GM12892 (cell line): ENCODE measurements at regions not wholly inside any gene's neighbourhood (a gene's known extent, or its start where the extent isn't known, plus 50 kb on each side); places are given as distances from the start of the nearest gene placed in this dataset.
"Not testable (repeated sequence)": the region's sequence is repeated elsewhere in the genome, so short reads cannot be mapped to it uniquely, and the experiment has no call there.

Experiments used
- DNase-seq: peaks from one replicate; pipeline ENCODE4 v3.0.0; 2011; ENCODE audit not compliant: insufficient read length
- FAIRE-seq: peaks from 2 replicates; lab custom pipeline; 2011; peaks lifted over from hg19 to GRCh38; lab: Jason Lieb, UNC
- POLR2A ChIP-seq: IDR thresholded peaks from 2 replicates; pipeline ENCODE4 v1.6.1; 2011; ENCODE audit warnings: low read depth, low read length, control low read depth
- POLR2AphosphoS5 ChIP-seq: IDR thresholded peaks from 2 replicates; pipeline ENCODE4 v1.6.1; 2011; ENCODE audit warnings: low read depth, low read length, control low read depth
- TAF1 ChIP-seq: IDR thresholded peaks from 2 replicates; pipeline ENCODE4 v1.6.1; 2011; ENCODE audit warnings: low read depth, mild to moderate bottlenecking, control low read depth, low read length, borderline replicate concordance

DNA sequence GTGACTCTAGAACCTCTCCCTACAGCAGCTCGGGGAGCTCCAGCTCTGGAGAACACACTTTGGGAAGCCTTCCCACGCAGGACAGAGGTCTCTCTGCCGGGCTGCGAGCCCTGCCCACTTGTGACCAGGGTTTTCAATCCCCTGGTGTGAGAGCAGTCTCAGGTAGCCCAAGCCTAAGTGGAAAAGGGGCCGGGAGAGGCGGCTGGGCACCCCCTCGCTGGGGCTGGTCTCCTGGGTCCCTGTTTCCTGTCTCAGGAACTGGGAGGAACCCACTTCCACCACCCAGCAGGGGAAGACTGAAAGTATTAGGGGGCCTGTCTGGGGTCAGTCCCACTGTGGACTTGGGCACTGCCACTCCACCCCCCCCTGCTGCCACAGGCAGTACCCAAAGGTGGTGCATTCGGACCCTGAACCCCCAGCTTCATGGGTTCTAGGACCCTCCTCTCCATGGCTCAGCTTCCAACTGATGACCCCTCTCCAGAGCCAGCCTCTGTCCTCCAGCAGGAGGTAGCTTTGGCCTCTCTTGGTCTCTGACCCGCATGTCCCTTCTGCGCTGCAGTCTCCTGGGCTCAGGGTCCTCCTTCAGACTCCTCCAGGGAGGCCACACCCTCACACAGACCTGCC lies 70.0 kb downstream of the RRM2 start:
- DNase-seq (no peak), FAIRE-seq (no peak)
- no peak for TF ChIP-seq TAF1
- no peak for TF ChIP-seq POLR2AphosphoS5
- no peak for TF ChIP-seq POLR2A

DNA sequence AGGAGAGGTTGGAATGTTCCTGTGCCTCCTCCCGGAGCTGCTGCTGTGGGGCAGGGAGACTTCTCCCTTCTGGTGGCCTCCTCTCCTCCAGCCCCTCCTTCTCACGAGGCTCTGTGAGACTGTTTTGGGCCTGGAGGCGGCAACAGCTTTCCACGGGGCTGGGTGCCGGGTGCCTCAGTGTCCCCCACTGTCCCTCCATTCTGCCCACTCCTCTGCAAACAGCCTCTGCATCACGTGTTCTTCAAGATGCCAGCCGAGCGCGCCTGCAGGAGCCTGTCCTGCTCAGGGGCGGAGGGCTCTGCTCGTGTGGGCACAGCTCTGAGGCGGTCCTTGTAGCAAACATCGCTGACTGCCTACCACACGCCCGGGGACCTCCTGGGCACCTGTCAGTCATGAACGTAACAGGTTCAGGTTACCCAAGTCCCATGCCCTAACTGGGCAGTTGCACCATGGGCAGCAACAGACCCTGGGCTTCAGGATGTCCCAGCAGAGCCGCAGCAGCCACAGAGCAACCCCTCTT lies 70.8 kb downstream of the RRM2 start:
- FAIRE-seq (no peak), DNase-seq (no peak)
- TF ChIP-seq POLR2A (no peak), POLR2AphosphoS5 (no peak)

DNA sequence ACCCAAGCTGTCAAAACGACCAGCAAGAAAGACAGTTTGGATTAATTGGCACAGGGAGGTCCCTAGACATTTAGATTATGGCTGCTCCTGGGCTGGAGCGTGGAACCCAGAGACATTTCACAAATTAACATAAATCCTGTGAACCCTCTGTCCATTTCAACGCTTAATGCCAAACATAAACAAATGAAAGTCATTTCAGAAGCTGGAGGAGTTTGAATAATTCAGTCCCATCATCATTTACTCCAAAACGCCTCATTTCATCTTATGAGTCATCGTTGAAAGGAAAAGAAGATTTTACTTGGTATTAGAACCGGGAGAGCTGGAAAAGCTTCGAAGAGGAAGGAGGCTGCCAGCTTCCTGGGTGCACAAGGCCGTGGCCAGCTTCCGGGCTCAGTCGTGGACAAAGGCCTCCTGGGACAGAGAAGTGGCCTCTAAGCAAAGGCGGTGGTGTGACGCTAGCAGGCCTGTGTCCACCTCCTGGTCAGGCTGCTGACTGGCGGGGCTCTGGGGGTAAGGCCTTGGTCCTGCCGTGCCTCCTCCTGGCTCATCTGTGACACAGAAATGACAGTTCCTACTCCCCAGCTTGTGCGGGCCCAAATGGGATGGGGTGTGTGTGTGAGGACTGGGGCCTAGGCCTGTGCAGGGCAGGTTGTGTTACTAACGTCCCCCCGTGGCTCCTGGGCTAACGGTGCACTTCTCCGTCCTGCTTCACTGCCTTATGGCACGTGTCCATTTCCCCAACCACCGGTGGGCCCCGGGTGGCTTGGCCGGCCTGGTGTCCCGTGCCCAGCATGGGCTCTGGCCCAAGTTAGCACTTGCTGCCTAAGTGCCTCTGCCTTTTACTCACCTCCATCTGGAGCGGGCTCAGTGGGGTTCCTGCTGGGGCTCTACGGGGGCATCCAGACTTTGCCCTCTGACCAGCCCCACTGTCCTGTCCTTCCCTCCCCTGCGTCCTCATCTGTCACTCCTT lies 71.6 kb downstream of the RRM2 start:
- no peak for FAIRE-seq
- TF ChIP-seq POLR2AphosphoS5 (no peak), POLR2A (no peak), TAF1 (no peak)
- DNase-seq: no peak

DNA sequence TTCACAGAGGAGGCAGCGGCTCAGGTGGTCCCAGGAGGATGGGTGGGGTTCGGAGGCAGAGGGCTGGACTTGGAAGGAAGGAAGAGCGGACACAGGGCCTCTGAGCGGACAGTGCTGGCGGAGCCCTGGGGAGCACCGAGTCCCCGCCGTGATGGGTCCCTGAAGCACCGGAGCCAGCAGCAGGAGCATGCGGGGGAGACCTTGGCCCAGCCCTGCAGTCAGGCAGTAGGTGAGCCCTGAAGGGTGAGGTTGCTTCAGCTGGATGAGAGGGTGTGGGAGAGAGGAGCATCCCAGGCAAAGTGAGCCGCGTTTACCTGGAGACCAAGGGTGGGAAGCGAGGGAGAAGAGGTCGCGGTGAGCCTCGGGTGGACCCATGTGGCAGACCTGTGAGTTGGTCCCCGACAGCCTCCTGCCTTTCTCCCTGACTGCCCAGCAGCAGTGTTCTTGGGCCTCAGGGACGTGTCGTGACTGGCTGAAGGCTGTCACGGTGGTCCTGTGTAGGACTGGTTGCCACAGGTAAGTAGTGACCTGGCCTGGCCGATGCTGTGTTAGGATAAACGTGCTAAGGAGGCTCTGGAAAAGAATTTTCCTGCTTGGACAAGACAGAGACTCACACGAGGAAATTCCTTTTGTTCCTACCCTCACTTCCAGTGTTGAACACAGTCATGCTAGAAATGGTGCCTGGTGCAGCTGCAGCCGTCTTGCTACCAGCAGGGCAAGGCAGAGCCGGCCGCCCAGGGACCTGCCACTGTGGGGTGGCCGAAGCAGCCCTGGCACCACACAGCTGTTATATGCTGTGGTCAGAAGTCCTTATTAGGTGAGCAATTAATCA lies 73.0 kb downstream of the RRM2 start:
- DNase-seq: no peak
- TF ChIP-seq TAF1: no peak
- no peak for TF ChIP-seq POLR2AphosphoS5

DNA sequence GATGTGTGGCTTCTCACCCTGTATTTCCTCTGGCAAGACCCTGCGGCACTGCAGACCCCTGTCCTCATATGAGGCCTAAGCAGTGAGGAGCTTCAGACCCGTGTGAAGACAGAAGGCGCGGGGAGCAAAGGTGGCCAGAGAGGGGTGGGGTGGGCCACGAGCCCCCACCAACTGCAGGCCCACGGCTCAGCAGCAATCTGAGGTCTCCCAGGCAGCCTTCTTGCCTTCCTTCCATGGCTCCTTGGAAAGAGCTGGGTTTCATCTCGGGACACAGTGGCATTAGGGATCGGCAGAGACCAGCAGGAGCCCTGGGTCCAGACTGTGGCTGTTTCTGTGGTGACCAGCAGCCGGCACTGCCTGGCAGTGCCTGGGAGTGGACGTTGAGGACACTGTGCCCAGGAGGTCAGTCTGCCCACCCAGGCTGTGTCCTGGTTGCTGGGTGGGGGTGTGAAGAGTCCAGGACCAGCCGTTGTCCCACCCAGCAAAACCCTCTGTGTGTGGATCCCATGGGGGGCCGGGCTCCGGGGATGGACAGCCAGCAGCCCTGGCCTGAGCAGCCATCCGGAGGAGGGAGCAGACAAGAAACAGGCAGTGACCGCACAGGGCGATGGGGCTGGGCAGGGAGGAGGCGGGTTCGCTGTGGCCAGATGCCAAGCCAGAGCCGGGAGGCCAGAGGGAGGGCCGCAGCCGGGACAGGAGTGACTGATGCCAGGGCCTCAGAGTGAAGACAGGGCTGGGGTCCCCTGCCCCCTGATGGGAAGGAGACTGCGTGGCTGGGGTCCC lies 73.8 kb downstream of the RRM2 start:
- FAIRE-seq: no peak
- no peak for TF ChIP-seq POLR2AphosphoS5
- TF ChIP-seq POLR2A: no peak
- TF ChIP-seq TAF1: no peak
- DNase-seq: no peak

More for the DNA sequence above, 73.0 kb downstream of the RRM2 start:
- no peak for FAIRE-seq

DNA sequence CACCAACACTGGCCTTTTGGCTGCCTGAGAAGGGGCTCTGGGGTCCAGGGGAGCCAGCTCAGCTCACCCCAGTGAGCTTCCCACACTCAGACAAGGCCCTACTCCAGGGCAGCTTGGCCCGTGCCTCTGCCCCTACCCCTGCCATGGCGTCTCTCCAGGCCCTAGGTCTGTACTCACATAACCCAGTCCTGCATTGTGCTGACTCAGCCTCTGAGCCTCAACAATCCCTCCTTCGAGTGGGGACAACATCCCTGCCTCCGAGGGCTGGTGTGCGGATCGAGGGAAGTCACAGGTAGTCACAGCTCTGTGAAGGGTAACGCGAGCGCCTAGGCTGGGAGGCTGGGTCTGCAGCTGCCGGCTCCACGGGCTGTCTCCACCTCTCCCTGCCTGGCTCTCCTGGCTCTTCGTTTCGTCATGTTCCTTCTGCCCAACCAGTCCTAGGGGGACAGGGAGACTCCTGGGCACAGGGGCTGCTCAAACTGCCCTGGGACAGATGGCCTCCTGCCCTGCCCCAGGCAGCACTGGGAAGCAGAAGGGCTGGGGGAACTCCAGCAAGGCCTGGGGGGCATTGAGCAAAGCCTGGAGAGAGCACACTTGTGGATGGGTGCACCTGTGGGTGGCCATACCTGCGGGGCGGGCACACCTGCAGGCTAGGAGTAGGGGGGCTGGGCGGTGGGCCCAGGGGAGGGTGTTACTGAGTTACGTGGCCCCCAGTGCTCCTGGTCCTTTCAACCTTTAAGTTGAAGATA lies 74.6 kb downstream of the RRM2 start:
- TF ChIP-seq POLR2A (no peak), POLR2AphosphoS5 (no peak), TAF1 (no peak)
- no peak for FAIRE-seq
- DNase-seq: no peak

DNA sequence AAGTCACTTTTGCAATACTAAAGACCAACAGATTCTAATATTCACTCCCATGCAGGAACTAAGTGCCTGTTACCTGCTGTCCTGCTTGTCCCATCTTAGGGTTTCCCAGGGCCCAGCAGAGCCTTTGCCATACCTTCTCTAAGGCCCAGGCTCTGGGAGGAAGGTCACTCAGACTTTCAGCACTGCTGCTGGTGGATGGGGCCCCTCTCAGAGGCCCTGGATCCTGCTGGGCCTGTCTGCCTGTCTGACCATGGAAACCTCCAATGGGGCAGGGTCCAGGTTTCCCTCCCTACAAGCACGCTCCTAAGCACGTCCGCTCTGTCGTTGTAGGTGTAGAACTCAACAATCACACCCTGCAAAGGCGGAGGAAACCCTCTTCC lies 75.1 kb downstream of the RRM2 start:
- DNase-seq: no peak
- no peak for FAIRE-seq
- no peak for TF ChIP-seq TAF1

DNA sequence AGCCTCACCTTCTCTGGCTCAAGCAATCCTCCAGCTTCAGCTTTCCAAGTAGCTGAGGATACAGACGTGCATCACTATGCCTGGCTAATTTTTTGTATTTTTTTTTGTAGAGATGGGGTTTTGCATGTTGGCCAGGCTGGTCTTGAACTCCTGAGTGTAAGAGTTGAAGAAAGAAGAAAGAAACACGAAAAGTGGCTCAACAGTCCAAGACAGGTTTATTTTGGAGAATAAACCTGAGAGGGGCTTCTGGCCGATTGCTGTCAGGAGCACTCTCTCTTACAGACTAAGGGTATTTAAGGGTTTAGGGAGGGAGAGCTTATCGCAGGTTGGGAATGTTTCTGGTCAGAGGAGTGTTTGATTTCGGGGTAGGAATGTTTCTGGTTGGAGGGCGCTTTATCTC lies 75.9 kb downstream of the RRM2 start:
- not testable (repeated sequence) for DNase-seq, FAIRE-seq

DNA sequence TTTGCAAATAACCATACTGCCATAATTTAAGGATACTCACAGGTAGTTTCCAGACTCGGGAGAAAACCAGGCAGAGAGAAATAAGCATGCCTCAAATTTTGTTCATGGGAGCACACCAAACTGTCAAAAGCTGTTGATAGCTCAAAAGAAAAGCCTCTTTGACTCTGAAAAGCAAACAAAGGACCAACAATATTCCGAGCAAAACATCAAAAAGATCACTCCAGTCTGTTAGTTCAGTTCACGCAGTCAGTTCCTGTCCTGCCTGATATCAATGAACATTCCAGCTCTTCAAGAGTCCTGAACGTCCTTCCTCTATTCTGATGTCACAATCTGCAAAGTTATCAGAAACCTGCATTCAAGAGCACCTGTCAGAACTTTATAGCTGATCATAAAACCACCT lies 78.7 kb downstream of the RRM2 start:
- FAIRE-seq: no peak
- DNase-seq: no peak
- TF ChIP-seq POLR2AphosphoS5: no peak
- no peak for TF ChIP-seq POLR2A
- TF ChIP-seq TAF1: no peak

- FAIRE-seq: no peak
- no peak for TF ChIP-seq POLR2AphosphoS5
- TF ChIP-seq TAF1: no peak
- no peak for TF ChIP-seq POLR2A
- DNase-seq: no peak
Observed at GRCh38 chr2:10202131-10202665, 79.7 kb downstream of the RRM2 start.
